Stimulated activated CD4-positive, alpha-beta T cell treated with anti-CD3 and anti-CD28 coated beads, Interleukin-15, amount 100 ng/mL, for 48 hours (primary cell): ENCODE measurements at regions not wholly inside any gene's neighbourhood (a gene's known extent, or its start where the extent isn't known, plus 50 kb on each side); places are given as distances from the start of the nearest gene placed in this dataset.

Experiments
- DNase-seq, 2 donors: peaks; one replicate each; pipeline ENCODE4 v3.0.0-alpha.2; 2020; ENCODE audit warnings: low read depth in 2 of 2

DNA sequence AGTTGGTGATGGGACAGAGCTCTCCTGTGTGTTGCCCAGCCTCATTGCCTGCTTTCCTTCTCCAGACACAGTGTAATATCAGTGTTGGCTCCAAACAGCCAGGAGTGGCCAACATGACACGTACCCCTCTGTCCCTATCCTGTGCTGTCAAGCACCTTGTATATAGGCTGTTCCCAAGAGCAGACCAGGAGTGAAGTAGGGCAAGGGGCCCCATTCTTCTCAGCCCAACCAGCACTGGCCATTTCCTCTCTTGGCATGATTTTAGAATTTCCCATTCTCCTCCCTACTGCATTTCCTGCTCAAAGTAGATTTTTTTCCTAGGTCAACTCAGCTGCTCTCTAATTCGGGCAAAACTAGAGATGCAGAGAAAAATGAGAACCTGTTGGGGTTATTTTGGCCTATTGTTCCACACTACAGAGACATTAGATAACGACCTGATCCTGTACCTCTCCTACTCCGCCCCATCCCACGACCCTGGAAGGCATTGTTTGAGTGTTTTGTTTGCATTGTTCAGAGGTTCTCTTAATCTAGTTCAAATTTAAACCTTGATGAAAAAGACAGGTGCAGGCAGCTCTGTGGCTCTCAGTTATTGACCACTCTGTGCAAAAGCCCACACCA lies 95.6 kb downstream of the RASSF10 start:
- no peak for DNase-seq

DNA sequence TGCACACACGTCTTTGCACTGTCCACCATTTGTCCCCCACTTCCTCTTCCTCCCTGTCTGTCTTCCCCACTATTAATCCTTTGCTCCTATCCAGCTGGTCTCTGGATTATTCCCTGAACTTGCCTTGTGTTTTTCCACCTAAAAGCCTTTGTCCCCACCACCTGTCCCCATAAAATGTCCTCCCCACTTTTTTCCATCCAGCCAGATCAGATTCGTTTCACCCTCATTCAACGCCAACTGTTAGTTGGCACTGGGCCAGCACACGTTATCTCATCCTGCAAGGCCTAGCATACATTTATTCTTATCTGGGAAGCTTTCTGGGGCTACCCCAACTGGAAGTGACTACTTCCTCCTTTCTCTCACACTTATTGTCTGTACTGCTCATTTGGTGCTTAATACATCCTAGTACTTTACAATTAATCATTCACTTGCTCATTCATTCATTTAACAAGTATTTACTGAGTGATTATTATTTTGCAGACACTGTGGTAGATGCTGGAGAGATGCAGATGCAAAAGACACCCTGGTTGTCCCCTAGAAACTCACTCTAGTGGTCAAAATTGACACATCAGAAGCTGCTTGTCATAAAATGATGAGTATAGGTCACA lies 96.2 kb downstream of the RASSF10 start:
- DNase-seq = no peak

DNA sequence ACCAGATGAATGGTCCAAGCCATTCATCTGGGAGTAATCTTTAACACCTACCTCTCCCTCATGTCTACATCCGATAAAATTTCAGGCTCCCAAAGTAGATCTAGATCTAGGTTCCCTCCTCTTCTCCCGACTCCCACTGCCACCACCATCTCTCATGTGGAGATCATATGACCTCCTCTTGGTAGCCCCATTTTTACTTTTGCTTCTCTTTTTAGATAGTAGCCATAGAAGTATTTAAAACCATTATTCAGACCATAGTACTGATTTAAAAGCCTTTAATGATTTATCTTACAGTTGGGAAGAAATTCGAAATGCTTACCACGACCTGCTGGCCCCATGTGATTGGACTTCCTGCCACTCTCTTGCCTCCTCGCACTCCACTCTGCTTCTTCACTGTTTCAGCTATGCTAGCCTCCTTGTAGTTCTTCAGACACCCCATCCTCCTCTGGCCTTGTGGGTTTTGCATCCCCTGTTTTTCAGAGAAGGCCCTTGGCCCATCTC lies 98.5 kb downstream of the RASSF10 start:
- DNase-seq = no peak

DNA sequence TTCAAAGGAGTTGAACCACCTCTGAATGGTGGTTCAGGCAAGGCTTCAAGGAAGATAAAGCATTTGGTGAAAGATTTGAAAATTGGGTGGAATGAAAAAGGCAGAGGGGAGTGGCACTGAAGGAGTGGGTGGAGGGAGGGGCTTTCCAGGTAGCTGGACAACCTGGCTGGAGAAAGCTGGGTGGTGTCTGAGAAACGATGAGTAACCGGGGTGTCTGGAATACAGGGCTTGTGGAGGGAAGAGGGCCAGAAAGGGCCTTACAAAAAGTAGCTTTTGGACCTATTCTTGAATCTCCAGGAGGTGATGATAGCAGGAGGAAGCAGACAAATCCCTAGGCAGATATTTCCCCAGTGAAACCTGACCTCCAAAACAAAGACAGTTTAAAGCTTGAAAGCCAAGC lies 99.3 kb downstream of the RASSF10 start:
- no peak for DNase-seq

- DNase-seq = no peak
Observed at GRCh38 chr11:13109616-13110015, 100.5 kb downstream of the RASSF10 start.

GRCh38 chr11:13110145-13110544 lies 101.0 kb downstream of the RASSF10 start:
- no peak for DNase-seq

DNA sequence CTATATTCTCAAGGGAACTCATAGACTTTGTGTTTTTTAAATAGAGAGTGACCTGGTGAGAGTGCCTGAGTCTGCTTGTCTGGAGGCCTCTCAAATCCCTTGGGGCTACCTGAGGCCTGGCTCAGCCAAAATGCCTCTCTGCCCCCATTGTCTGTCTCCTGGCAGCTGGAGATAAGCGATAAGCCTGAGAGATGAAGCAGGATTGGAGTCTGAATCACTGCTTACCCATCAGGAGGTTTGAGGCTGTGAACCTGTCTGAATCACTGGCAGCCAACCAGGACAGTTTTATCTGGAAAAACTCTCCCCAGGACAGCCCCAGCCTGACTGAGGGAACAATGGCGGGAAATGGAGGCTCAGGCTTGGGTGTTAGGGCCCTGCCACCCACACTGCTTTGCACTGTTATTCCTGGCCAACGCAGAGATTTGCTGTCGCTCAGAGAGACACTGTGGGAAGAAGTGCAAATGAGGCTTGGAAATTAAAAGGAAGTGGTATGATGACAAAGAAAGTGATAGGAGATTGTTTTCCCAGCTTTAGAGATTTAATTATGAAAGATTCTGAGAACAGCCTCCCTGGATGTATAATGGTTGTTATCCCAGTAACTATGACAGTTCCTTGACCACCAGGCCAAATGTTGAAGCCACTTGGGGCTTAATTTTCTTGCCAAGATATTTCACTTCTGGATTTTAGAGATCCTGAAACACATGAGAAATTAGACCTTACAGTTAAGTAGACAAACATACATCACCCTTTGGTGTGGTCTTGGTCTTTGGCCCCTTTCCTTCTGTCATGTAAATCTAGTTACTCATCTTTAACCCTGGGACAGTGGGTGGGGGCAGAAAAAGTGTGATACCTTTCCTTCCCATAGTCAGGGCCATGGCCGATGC lies 102.1 kb downstream of the RASSF10 start:
- DNase-seq = no peak

- DNase-seq = no peak
Observed at GRCh38 chr11:13111813-13112130, 102.7 kb downstream of the RASSF10 start.

DNA sequence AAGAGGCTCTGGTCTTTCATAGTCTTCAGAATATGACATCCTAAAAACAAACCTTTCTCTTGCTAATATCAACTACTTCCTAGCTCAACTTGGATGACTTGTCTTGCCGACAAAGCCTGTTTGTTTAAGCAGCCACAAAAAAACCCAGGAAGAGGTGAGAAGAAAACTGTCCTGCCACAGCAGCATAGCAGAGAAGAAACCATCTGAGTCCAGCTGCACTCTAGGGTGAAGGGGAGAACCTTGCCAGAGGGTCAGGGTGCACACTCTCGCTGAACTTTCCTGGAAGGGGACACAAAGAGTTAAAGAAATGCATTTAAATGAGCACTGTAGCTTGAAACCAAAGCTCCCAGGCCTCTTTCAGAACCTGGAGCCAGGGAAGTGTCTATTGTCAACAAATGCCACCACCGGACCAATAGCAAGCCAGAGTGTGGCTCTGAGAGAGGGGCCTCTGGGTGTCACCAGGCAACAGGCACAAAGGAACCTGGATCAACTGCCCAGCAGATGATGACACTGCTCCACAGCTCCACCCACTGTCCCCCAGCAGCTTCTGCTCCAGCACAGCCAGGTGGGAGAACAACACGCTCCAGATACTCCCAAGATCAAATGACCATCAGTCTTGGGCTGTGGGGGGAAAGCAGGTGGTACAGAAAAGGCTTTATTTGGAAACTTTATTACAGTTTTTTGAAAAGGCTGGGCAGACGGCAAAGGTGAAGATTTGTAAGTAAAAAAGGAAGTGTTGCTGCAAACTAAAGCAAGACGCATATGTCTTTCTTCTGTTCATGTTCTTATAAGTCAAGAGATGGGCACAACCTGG lies 105.7 kb downstream of the RASSF10 start:
- DNase-seq = no peak

- no peak for DNase-seq
Observed at GRCh38 chr11:13115380-13115675, 106.2 kb downstream of the RASSF10 start.

GRCh38 chr11:13116491-13116890 lies 107.4 kb downstream of the RASSF10 start:
- DNase-seq = no peak

GRCh38 chr11:13117344-13117743 lies 108.2 kb downstream of the RASSF10 start:
- DNase-seq = no peak

DNA sequence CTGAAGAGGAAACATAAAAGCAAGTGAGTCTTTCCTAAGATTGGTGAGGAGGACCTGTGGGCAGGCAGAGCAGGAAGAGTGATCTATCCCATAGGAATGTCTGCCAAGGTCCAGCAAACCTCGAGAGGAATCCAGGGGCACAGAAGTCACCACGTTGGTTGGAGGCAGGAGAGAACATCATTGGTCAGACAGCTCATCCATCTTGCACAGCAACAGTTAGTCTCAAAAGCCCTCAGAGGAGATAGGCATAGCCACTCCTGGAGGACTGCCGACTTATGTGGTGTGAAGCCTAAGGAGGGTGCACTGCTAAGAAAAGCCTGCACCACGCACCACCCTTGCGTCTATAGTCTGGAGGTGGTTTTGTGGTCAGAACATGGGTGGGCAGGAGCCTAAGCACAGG lies 109.1 kb downstream of the RASSF10 start:
- no peak for DNase-seq

DNA sequence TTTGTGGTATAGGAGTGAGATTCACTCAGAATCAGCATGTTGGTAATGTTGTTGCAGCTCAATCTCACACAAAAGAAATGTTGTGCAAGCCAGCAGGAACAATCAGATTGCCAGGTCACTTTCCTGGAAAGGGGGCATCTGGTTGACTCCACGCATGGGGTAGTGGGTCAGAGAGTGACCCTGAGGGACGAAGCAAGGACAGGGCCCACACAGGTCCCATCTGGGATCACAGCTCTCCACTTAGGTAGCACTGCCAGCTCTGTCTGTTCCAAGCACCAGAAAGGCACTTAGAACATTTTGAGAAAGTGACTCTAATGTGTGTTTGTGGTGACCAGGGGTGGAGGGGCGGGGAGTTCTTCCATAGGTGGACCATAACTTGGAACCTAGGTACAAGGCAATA lies 109.5 kb downstream of the RASSF10 start:
- no peak for DNase-seq

GRCh38 chr11:13119361-13119760 lies 110.2 kb downstream of the RASSF10 start:
- DNase-seq = no peak

DNA sequence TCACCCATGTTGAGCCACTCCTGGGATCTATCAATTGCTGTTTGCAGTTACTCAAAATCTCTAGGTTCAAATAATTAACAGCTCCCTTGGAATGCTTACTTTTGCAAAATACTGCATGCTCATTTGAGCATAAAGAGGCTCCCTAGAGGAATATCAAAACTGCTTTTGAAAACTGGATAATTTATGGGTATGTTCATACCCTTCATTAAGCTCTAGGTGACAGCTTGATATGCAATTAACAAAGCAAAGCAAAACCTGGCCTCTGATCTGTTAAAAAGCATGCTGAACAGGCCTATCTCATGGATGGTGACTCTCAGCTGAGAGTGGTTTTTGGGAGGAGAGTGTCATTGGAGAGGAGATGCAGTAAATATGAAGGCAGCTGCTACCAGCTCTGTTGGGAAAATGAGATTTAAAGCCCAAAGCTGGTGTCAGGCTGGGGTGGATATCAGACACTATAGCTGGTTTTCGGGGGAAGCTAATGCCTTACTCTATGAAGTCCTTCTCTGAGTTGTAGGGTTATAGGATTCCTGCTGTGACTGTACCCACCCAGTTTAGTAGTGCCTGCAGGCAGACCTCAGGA lies 110.9 kb downstream of the RASSF10 start:
- no peak for DNase-seq

DNA sequence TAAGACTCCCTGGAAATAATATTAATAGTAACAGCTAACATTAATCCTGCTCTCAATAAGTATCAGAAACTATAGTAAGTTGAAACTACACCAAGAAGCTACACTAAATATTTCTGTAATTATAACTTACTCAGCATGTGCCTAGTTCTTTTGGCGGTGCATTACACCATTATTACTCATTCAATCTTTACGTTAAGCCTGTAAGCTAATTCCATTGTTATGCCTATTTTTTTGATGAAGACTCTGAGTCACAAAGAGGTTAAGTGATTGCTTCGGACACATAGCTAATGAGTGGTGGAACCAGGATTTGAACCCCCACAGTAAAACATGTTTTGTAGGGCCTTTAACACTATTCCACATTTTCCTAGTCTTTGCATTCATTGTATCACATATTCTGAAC lies 111.6 kb downstream of the RASSF10 start:
- no peak for DNase-seq

DNA sequence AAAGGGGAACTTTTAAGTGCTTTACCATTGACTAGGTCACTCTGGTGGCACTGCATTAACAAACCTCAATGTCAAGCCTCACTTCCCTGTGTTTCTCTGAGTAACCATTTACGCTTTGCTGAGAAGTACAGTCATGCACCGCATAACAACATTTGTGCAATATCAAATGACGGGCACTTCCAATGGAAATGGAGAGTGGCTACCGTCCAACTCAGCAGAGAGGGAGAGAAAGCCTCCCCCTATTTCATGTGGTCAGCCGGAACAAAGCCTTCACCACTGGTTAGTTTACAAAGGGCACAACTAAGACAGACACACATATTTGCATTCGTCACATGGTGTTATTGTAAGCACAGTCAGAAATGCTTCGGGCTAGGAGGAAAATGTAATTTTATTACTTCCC lies 117.3 kb downstream of the RASSF10 start:
- no peak for DNase-seq

GRCh38 chr11:13127161-13127560 lies 118.0 kb downstream of the RASSF10 start:
- no peak for DNase-seq

DNA sequence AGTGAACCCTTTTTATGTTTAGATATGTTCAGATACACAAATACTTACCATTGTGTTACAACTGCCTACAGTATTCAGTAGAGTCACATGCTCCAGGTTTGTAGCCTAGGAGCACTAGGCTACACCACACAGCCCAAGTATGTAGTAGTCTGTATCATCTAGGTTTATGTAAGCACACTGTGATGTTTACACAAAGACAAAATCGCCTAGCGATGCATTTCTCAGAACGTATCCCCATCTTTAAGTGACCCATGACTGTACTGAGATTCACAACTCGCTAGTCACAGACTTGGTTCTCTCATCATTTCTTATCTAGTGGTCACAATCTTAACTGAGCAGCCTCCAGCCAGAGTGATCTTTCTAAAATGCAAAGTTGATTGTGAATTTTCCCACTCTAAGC lies 119.2 kb downstream of the RASSF10 start:
- no peak for DNase-seq

DNA sequence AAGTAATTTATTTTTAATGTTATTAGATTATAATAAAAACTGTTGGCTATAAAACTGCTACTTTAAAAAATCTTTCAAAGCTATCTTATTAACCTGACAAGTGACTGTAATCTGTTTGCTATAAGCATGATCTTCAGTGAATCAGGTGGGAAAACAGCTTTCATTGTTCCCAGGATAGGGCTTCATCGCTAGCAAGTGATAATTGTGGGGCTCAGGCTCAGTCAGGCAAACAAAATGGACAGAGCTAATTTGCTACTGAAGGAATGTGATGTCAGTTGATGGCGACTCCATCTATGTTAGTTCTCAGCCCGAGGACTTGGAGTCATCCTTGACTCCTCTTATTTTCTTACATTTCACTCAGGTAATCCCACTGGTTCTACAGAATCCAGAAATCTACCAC lies 125.0 kb downstream of the RASSF10 start:
- DNase-seq = no peak

DNA sequence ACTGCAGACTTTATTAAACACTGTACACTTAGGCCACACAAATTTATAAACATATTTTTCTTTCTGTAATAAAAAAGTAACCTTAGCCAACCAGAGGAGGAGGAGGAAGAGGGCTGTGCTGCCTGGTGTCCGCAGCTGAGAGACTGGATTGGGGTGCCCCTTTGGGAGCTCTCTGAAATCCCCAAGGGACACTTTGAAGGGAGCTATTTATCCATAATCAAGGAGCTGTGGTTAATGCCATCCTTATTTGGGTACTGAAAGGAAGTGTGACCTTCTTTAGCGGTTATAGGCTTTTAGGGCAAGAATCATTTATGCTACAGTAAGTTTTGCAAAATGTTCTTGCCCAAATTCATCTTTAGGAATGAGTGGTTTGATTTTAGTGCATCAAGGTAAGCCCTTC lies 125.8 kb downstream of the RASSF10 start:
- DNase-seq = no peak
